Pulmonary artery endothelial cell (primary cell): ENCODE measurements at regions not wholly inside any gene's neighbourhood (a gene's known extent, or its start where the extent isn't known, plus 50 kb on each side); places are given as distances from the start of the nearest gene placed in this dataset.
"Not testable (repeated sequence)": the region's sequence is repeated elsewhere in the genome, so short reads cannot be mapped to it uniquely, and the experiment has no call there.

ENCODE experiments used
- DNase-seq: peaks from one replicate; pipeline ENCODE4 v3.0.0-alpha.2; 2011; ENCODE audit warnings: low read depth, low spot score

DNA sequence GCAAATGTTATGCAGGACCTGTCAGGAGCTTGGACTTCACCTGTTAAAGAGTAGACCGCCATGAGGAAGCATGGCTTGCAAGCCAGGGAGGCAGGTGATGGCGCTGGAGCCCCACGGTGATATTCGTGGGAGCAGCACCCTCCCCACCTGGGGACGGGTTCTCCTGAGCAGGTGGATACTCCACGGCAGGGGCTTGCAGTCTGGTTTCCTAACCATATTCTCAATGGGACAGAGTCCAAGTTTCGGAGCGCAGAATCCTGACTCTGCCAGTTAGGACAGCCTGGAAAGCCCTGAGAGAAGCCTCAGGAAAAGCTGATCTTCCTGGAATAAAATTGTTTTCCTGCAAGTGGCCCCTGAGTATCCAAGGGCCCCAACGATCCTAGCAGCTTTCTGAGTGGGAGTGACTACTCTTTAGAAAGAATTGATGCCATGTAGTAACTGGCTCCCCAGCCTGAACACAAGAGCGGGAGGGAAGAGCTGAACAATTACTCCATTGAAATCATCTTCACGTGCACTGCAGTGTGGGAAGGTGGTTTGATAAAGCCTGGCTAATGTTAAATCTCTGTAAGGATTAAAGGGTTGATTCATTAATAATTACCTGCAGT is 146.3 kb upstream of the RAB4A start:
- no peak for DNase-seq

DNA sequence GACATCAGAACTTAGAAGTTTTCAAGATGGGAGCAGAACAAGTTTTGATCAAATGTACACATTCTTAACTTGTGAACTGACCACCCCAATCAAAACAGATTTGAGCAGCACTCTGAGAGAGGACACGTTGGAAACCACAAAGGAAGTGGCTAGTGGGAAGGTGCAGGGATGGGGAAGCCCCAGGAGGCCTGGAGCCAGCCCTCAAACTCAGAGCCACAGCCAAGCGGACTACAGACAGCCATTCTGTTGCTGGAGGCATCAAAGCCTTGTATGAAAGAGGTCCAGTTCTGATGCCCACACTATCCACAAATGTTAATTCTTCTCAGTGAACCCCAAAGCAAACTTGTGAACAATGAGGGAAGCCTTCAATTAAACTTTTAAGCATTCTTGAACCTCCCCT is 143.6 kb upstream of the RAB4A start:
- DNase-seq, result no peak

DNA sequence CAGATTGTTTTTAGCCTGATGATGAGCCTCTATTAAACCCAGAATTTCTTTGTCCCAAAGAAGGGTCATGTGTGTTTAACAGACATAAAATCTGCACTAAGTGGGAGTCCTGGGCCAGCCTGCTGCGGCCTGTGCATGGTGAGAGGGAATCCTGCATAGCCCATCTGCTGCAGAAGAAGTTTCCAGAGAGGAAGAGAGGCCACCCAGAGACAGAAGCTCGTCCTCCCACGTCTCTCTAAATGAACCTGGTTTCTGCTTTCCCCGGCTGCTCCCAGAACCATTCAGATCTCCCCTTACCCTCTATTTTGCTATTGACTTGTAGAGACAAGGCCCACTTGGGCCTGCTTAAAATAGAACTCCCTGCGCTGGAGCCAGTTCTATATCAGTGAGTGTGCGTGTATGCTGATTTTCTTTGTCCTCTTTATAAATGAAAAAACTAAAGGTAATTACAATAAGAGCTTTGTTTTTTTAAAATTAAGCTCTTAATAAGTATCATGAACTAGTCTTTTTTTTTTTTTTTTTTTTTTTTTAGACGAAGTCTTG is 142.8 kb upstream of the RAB4A start:
- no peak for DNase-seq

DNA sequence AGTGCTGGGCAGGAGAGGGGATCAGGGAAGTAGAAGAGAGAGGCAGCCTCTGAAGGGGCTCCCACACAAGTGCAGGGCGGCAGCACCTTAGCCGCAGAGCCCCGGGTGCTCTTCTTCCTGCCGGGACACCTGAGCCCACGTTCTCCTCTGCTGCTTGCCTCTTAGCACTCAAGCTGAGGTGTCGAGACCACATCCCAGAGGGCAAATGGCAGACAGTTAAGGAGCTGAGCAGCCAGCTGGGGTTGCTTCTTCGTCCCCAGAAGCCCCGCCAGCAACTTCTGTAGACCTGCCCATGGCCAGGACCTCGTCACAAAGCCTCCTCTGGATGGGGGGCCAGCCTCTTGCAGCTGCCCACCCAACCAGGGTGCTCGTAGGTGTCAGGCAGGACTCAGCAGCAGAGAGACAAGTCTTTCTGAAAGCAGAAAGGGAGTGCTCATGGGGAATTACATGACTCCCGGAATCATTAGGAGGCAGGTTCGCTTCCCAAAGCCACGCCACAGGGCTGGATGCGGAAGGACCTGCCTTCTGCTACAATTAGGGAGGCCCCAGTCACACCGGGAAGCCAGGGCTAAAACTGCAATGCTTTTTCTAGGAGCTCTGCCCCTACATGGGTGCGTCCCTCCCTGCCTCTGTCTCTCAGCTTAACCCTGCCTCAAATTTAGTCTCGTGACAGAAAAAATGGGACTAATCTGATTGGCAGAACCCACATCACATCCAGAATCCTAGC is 141.4 kb upstream of the RAB4A start:
- DNase-seq, result no peak

DNA sequence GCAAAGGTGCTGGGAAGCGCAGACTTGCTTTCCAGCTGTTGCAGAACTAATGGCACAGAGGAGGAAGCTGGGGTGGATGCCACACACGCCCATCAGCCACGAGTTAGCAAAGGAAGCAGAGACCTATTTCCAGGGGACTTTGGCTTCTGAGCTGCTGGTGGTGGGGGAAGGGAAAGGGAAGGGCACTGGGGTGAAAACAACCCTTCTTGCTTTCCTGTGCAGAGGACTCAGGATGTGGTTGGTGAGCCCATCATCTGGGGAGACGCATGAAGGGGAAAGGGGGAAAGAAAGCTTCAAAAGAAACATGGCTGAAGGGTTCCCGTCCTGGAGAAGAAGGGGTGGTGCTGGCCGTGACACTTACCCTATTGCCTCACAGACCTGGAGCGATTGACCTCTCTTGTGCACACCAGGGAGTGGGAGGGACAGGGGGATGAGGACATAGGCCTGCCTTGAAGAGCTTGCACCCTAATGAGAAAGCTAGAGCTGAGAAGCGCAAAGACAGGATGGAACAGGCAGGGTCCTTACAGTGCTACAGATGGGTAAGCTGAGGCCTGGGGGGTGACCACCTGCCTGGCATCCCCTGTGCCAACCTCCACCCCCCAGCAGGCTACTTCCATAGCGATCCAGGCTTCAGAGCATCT is 140.8 kb upstream of the RAB4A start:
- no peak for DNase-seq

DNA sequence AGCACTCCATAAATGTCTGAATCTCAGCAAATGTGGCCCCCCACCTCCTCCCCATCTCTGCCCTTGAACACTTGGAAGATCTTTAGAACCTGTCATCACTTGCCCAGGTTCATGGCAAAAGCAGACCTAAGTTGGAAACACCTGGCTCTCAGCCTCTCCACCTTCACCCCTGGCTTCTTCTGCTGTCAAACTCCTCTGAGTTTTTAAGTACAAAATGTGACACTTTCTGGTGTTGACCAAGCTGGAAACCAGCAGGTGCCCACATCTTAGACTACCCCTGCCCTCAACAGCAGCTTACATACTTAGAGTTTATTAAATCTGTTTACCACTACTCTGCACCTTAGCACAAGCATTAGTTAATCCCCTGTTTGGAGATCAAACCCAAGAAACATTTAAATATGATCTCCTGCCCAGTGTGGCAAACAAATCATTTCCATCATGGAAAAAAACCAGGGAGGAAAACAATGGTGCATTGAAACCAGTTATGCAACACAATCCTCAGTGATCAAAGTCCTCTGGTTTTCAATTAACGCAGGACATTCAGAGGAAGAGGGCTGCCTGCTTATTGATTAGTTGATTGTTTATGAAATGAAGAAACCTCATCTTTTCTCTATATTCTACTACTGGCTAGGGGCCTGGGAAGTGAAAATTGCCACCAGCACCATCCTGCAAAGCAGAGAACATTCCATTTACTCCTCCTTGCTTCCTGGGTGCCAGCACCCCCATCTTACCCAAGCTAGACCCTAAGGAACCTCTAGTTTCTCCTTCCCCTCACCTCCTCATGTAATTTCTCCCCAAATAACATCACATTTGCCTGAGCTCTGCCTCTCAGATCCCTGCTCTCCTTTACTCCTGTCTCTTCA is 139.4 kb upstream of the RAB4A start:
- DNase-seq, result no peak

DNA sequence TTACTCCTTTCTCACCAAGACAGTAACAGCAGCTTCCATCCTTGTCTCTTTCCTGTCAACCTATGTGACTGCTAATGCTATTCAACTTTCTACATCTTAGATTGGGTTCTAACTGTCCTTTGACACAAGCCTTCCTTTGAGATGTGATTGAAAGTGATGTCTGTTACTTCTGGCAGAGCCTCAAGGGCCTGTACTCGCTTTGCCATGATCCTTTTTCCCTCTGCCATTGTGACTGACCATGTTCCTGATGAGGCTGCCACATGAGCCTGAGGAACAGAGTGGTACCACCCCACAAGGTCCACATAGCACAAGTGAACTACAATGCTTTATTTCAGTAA is 138.8 kb upstream of the RAB4A start:
- DNase-seq, result no peak

DNA sequence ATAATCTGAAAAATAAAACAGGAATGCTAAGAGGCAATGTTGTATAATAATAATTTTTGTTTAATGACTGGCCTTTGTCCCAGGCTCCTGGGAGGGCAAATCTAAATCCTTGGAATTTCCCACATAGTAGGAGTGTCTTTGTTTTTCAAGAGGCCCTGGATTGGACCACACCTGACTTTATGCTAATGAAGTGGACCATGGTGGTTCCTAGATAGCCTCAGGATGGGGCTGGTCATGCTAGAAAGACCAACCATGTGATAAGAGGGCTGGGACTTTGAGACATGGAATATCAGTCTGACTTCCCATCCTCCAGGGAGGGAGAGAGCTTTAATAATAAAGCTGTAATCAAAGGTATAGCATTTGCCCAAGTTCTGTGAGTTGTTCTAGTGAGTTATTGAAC is 138.2 kb upstream of the RAB4A start:
- no peak for DNase-seq

DNA sequence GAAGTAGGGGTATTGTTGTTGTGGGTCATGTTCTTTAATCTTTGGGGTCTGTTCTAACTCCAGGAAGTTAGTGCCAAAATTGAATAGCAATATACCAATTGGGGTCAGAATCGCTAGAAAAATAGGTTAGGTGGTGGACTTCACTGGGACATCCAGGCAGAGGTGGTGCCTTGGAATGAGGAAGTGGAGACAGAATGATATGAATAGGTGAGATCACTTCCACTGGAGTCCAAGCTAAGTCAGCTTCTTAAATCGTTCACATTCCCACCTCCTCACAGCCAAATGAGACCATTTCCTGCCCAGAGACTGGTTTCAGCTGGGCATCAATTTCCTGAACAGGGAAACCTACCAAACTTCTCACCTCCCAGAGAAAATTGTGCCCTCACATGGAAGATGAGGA is 137.8 kb upstream of the RAB4A start:
- no peak for DNase-seq

DNA sequence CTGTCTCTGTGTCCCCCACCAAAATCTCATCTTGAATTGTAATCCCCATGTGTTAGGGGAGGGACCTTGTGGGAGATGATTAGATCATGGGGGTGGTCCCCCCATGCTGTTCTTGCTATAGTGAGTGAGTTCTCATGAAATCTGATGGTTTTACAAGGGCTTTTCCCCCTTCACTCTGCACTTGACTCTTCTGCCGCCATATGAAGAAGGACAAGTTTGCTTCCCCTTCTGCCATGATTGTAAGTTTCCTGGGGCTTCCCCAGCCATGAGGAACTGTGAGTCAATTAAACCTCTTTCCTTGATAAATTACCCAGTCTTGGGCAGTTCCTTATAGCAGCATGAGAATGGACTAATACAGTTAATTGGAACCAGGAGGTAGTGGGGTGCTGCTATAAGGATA is 137.1 kb upstream of the RAB4A start:
- DNase-seq, result no peak

DNA sequence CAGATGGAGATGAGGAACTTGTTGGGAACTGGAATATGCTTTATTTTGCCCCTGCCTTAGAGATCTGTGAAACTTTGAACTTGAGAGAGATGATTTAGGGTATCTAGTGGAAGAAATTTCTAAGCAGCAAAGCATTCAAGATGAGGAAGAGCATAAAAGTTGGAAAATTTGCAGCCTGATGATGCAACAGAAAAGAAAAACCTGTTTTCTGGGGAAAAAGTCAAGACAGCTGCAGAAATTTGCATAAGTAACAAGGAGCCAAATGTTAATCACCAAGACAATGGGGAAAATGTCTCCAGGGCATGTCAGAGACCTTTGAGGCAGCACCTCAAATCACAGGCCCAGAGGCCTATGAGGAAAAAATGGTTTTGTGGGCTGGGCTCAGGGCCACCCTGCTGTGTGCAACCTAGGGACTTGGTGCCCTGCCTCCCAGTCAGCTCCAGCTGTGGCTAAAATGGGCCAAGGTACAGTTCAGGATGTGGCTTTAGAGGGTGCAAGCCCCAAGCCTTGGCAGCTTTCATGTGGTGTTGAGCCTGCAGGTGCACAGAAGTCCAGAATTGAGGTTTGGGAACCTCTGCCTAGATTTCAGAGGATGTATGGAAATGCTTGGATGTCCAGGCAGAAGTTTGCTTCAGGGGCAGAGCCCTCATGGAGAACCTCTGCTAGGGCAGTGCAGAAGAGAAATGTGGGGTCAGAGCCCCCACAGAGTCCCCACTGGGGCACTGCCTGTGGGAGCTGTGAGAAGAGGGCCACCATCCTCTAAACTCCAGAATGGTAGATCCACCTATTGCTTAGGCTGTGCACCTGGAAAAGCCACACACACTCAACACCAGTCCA is 136.3 kb upstream of the RAB4A start:
- DNase-seq, result not testable (repeated sequence)

DNA sequence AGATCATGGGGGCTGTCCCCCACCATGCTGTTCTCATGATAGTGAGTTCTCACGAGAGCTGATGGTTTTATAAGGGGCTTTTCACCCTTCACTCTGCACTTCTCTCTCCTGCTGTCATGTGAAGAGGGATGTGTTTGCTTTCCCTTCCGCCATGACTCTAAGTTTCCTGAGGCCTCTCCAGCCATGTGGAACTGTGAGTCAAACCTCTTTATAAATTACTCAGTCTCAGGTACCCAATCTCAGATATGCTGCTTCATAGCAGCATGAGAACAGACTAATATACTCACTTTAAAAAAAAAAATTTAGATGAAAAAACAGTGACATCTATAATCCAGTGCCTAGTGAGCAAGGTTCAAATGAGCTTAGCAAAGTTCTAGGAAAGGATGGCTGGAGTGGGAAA is 135.1 kb upstream of the RAB4A start:
- DNase-seq, result no peak

DNA sequence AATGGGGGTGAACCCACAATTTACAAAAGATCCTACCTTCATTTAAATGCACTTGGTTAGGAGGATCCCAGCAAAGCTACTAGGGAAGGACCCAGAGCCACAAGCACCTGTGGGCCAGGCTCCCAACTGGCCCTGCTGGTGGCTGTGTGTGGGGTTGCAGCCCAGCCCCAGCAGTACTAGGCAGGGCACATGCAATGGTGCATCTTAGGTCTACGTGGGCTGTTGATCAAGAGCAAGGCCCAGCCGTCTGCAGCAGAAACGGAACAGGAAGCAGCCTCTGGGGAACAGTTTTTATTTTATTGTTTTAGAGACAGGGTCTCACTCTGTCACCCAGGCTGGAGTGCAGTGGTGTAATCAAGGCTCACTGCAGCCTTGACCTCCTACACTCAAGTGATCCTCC is 134.1 kb upstream of the RAB4A start:
- DNase-seq, result no peak

DNA sequence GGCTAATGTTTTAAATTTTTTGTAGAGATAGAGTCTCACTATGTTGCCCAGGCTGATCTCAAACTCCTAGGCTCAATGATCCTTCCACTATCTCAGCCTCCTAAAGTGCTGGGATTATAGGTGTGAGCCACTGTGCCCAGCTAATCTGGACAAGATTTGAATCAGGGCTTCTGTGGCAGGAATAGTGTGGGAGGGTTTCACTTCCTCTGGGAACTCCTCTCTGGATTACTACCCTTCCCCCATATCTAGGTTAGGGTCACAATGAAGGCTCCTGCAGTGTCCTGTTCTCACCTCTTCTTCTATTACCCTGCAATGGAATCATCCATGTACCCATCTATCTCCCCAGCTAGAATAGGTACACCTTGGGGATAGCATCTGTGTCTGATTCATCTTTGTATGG is 133.6 kb upstream of the RAB4A start:
- DNase-seq, result no peak

DNA sequence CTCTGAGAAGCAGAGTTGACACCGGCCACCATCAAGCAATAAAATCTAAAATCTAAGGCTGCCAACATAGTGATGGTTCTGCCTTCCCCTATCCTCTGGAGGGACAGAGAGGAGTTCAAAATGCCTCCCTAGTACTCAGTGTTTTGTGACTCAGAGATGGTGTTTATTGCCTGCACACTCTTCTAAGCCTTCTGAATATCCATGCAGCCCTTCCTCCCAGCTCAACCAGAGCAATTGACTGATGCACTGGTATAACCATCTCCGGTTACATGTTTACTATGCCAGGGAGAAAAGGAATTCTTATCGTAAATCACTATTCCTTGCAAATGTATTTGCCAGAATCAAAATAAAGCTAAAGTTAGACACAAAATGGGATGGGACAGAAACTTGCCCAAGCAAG is 132.9 kb upstream of the RAB4A start:
- DNase-seq, result no peak

DNA sequence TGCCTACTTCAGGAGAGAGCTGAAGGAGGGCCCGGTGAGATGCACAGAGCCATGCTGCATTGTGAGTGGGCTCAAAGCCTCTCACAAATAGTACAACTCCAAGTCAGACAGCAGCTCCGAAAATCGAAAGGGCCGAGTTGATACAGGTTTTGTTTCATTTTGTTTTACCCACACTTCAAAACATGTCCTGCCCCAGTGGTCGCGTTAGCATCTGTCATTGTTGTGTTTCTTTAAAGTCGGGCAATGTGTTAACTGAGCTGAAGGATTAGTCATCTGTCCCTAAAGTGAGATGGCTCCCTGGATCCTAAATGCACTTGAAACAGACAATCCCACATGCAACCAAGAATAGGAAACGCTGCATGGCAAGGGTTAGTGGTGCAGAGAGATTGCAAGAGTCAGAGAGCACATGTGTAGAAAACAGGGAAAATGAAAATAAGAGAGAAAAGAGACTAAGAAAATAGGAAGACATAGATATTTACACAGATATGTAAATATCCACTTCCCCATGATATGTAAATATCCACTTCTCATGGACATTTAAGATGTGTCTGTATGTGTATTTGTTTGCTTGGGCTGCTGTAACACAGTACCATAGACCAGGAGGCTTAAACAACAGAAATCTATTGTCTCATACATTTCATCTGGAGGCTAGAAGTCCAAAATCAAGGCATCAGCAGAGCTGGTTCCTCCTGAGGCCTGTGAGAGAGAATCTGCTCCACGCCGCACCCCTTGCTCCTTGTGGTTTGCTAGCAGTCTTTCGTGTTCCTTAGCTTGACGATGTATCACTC is 131.4 kb upstream of the RAB4A start:
- DNase-seq, result no peak

DNA sequence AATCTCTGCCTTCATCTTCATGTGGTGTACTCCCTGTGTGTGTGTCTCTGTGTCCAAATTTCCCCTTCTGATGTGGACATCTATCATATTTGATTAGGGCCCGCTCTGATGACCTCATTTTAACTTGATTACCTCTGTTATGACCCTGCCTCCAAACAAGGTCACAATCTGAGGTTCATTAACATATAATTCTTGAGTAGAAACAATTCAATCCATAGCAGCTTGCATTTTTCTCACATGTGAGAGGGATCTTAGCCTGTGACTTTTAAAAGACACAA is 130.9 kb upstream of the RAB4A start:
- no peak for DNase-seq

DNA sequence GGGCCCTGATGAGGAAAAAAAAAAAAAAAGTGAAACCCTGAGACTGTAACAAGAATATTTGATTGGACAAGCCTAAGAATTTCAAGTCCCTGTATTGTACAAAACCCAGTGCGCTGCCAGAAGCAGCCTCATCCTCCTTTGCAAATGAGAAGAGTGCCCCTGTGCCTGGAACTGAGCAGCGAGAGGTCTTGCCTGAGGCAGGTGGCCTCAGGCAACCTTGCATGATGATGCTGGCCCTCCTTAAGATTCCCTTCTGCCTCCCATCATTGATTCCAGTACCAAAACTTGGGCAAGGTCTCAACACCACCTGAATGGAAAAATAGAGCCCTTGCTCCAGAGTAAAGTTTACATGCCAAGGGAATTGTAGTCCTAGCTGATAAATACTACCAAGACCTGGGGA is 129.6 kb upstream of the RAB4A start:
- DNase-seq, result no peak

DNA sequence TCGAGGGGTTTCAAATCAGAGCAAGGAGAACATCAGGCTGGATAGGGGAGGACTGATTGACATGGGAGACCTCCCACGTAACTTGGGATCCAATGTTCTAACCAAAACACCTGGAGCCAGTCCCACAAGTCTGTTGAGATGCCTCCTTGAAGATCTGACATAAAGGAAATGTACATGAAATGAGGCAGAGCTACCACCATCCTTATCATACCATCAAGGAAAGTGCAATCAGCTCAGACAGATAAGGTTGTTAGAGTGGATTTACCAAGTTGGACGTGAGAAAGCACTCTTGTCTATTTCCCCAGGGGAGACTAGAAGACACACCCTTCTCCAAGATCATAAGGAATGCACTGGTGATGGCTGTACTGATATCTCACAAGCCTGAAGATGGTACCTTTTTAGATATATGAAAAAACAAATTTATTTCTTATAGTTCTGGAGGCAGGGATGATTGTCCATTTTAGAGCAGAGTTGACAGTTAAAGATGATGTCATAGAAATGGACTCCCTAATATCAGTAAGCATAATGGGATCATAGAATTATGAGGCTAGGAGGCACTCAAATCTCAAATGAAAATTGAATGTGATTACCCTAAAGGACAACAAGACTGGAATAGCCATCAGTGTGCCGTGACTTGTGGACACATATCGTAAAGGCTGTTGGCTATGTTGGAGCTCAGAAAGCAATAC is 129.1 kb upstream of the RAB4A start:
- DNase-seq, result no peak

DNA sequence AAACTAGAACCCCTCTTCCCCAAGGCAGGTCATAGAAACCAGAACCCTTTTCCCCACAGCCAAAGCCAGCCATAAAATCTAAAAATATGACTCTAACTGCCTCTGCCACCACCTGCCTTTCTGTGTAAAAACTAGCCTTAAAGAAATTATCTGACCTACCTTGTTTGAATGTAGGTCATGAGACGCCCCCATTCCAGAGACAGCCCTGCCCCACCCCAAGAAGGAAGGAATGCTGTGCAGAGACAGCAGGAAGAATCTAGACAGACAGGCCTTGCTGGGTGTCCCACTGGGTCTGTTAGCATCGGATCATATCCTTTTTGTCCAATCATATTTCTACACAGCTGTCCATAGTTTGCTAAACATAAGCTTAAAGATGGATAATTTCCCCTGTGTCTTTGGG is 128.4 kb upstream of the RAB4A start:
- DNase-seq, result no peak
